ENCODE measurements at regions not wholly inside any gene's neighbourhood (a gene's known extent, or its start where the extent isn't known, plus 50 kb on each side); places are given as distances from the start of the nearest gene placed in this dataset.

- TF ChIP-seq ZBTB10 (CRISPR knock-in tag; IDR thresholded peaks at IDR 0.05; ENCODE audit: borderline replicate concordance), result no peak
- 0 out of 2 replicates have a peak, but pooled peaks have one; percentile 23 for TF ChIP-seq ZNF441 (CRISPR knock-in tag; IDR thresholded peaks at IDR 0.05; ENCODE audit: borderline replicate concordance)
- peak; percentile 65 for TF ChIP-seq TEAD3 (CRISPR knock-in tag; optimal IDR thresholded peaks at IDR 0.05; ENCODE audit: borderline replicate concordance)
- TF ChIP-seq ZNF788 (CRISPR knock-in tag; IDR thresholded peaks at IDR 0.05; ENCODE audit: borderline replicate concordance), result peak; percentile 79; the same call in 1 of the 2 replicates
- TF ChIP-seq, protein P1, sequence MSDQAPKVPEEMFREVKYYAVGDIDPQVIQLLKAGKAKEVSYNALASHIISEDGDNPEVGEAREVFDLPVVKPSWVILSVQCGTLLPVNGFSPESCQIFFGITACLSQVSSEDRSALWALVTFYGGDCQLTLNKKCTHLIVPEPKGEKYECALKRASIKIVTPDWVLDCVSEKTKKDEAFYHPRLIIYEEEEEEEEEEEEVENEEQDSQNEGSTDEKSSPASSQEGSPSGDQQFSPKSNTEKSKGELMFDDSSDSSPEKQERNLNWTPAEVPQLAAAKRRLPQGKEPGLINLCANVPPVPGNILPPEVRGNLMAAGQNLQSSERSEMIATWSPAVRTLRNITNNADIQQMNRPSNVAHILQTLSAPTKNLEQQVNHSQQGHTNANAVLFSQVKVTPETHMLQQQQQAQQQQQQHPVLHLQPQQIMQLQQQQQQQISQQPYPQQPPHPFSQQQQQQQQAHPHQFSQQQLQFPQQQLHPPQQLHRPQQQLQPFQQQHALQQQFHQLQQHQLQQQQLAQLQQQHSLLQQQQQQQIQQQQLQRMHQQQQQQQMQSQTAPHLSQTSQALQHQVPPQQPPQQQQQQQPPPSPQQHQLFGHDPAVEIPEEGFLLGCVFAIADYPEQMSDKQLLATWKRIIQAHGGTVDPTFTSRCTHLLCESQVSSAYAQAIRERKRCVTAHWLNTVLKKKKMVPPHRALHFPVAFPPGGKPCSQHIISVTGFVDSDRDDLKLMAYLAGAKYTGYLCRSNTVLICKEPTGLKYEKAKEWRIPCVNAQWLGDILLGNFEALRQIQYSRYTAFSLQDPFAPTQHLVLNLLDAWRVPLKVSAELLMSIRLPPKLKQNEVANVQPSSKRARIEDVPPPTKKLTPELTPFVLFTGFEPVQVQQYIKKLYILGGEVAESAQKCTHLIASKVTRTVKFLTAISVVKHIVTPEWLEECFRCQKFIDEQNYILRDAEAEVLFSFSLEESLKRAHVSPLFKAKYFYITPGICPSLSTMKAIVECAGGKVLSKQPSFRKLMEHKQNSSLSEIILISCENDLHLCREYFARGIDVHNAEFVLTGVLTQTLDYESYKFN (CRISPR knock-in tag; conservative IDR thresholded peaks at IDR 0.05), result peak; percentile 90
- TF ChIP-seq, protein P2, sequence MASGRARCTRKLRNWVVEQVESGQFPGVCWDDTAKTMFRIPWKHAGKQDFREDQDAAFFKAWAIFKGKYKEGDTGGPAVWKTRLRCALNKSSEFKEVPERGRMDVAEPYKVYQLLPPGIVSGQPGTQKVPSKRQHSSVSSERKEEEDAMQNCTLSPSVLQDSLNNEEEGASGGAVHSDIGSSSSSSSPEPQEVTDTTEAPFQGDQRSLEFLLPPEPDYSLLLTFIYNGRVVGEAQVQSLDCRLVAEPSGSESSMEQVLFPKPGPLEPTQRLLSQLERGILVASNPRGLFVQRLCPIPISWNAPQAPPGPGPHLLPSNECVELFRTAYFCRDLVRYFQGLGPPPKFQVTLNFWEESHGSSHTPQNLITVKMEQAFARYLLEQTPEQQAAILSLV (CRISPR knock-in tag; IDR thresholded peaks at IDR 0.05; ENCODE audit: borderline replicate concordance), result no peak; the same call in 1 of the 2 replicates
- TF ChIP-seq HOXA3 (CRISPR knock-in tag; IDR thresholded peaks at IDR 0.05), result peak; percentile 97
- TF ChIP-seq SATB2 (CRISPR knock-in tag; IDR thresholded peaks at IDR 0.05), result no peak
- 0 out of 2 replicates have a peak, but pooled peaks have one; percentile 5 for TF ChIP-seq ARHGAP35 (CRISPR knock-in tag; IDR thresholded peaks at IDR 0.05; ENCODE audit: borderline replicate concordance)
- TF ChIP-seq PLRG1 (conservative IDR thresholded peaks at IDR 0.05), result no peak
- no peak for TF ChIP-seq SRSF1 (optimal IDR thresholded peaks at IDR 0.05; ENCODE audit: low read depth, low read length)
- peak; percentile 35; the same call in 1 of the 2 replicates for TF ChIP-seq ETV5 (CRISPR knock-in tag; IDR thresholded peaks at IDR 0.05; ENCODE audit: borderline replicate concordance)
- TF ChIP-seq PBX2 (CRISPR knock-in tag; IDR thresholded peaks at IDR 0.05), result no peak
- TF ChIP-seq, protein P3, sequence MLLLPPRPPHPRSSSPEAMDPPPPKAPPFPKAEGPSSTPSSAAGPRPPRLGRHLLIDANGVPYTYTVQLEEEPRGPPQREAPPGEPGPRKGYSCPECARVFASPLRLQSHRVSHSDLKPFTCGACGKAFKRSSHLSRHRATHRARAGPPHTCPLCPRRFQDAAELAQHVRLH (CRISPR knock-in tag; IDR thresholded peaks at IDR 0.05; ENCODE audit: borderline replicate concordance, low read depth), result no peak
- no peak for TF ChIP-seq STAT5B (CRISPR knock-in tag; IDR thresholded peaks at IDR 0.05)
- peak; percentile 96 for TF ChIP-seq ZBTB38 (CRISPR knock-in tag; IDR thresholded peaks at IDR 0.05)
- 0 out of 2 replicates have a peak, but pooled peaks have one; percentile 59 for TF ChIP-seq NRL (CRISPR knock-in tag; IDR thresholded peaks at IDR 0.05; ENCODE audit: borderline replicate concordance)
- peak; percentile 88 for TF ChIP-seq SOX5 (CRISPR knock-in tag; IDR thresholded peaks at IDR 0.05; ENCODE audit: borderline replicate concordance)
- TF ChIP-seq REL (CRISPR knock-in tag; conservative IDR thresholded peaks at IDR 0.05), result no peak
- no peak for TF ChIP-seq HMG20B (CRISPR knock-in tag; conservative IDR thresholded peaks at IDR 0.05)
- TF ChIP-seq ZSCAN25 (CRISPR knock-in tag; IDR thresholded peaks at IDR 0.05), result no peak
- TF ChIP-seq ZNF713 (CRISPR knock-in tag; IDR thresholded peaks at IDR 0.05), result no peak
These were observed 214.1 kb downstream of the SEC14L1 start (continued) for GRCh38 chr17:77354670-77355455.

Measured in HepG2 (cell line).